ENCODE measurements at regions not wholly inside any gene's neighbourhood (a gene's known extent, or its start where the extent isn't known, plus 50 kb on each side); places are given as distances from the start of the nearest gene placed in this dataset.

DNA sequence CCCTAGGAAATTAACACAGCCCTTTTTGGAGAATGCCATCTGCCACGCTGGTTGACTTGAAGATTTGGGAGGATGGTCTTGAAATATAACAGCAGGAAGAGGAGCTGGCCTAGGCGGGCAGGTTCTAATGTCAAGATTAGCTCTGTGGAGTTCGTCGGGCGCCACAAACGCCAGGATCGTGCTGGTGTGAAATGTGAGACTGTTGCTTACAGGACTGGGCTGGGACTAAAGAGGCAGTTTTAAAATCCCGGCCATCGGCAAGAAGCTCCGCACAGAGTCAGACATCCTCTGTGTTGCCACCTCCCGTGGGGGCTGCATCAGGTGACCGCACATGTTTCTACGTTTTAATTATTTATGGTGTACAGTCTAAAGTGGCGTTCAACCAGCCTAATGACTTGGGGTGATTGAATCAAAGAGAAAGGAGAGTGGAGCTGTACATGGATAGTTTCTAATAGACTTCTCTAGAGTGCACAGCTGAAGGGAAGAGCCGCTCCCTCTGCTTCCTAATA is 99.4 kb upstream of the BCL11A start:
- TF ChIP-seq, protein P1, sequence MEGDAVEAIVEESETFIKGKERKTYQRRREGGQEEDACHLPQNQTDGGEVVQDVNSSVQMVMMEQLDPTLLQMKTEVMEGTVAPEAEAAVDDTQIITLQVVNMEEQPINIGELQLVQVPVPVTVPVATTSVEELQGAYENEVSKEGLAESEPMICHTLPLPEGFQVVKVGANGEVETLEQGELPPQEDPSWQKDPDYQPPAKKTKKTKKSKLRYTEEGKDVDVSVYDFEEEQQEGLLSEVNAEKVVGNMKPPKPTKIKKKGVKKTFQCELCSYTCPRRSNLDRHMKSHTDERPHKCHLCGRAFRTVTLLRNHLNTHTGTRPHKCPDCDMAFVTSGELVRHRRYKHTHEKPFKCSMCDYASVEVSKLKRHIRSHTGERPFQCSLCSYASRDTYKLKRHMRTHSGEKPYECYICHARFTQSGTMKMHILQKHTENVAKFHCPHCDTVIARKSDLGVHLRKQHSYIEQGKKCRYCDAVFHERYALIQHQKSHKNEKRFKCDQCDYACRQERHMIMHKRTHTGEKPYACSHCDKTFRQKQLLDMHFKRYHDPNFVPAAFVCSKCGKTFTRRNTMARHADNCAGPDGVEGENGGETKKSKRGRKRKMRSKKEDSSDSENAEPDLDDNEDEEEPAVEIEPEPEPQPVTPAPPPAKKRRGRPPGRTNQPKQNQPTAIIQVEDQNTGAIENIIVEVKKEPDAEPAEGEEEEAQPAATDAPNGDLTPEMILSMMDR (IDR thresholded peaks at IDR 0.05; ENCODE audit: low read depth, low read length, poor library complexity, severe bottlenecking), result no peak
- no peak for TF ChIP-seq EZH2phosphoT487 (IDR thresholded peaks at IDR 0.05; ENCODE audit: borderline replicate concordance, low read length)

All from DOHH2 (cell line).